ENCODE measurements at regions not wholly inside any gene's neighbourhood (a gene's known extent, or its start where the extent isn't known, plus 50 kb on each side); places are given as distances from the start of the nearest gene placed in this dataset.

DNA sequence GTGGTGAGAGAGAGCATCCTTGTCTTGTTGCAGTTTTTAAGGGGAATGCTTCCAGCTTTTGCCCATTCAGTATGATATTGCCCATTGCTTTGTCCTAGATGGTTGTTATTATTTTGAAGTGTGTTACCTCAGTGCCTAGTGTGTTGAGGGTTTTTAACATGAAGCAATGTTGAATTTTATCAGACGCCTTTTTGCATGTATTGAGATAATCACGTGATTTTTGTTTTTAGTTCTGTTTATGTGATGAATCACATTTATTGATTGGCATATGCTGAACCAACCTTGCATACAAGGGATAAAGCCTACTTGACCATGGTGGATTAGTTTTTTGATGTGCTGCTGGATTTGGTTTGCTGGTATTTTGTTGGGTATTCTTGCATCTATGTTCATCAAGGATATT, 302.3 kb upstream of the G2E3 start:
- TF ChIP-seq MAX (IDR thresholded peaks at IDR 0.05) (no peak), RCOR1 (IDR thresholded peaks at IDR 0.05; ENCODE audit: low read depth, low read length) (no peak), FOSB (CRISPR knock-in tag; IDR thresholded peaks at IDR 0.05) (no peak), NPAS2 (CRISPR knock-in tag; IDR thresholded peaks at IDR 0.05; ENCODE audit: borderline replicate concordance) (no peak), GATA3 (IDR thresholded peaks at IDR 0.05; ENCODE audit: borderline replicate concordance) (no peak), RNF2 (IDR thresholded peaks at IDR 0.05; ENCODE audit: borderline replicate concordance, low read depth) (no peak), HOXA7 (CRISPR knock-in tag; IDR thresholded peaks at IDR 0.05) (no peak), ZFP36 (IDR thresholded peaks at IDR 0.05; ENCODE audit: borderline replicate concordance, partially characterized antibody) (no peak), ZNF302 (CRISPR knock-in tag; IDR thresholded peaks at IDR 0.05) (no peak), SMC3 (IDR thresholded peaks at IDR 0.05) (no peak), CHD2 (IDR thresholded peaks at IDR 0.05; ENCODE audit: low read length, partially characterized antibody) (no peak)
- TF ChIP-seq, protein P1, sequence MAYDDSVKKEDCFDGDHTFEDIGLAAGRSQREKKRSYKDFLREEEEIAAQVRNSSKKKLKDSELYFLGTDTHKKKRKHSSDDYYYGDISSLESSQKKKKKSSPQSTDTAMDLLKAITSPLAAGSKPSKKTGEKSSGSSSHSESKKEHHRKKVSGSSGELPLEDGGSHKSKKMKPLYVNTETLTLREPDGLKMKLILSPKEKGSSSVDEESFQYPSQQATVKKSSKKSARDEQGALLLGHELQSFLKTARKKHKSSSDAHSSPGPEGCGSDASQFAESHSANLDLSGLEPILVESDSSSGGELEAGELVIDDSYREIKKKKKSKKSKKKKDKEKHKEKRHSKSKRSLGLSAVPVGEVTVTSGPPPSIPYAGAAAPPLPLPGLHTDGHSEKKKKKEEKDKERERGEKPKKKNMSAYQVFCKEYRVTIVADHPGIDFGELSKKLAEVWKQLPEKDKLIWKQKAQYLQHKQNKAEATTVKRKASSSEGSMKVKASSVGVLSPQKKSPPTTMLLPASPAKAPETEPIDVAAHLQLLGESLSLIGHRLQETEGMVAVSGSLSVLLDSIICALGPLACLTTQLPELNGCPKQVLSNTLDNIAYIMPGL (CRISPR knock-in tag; IDR thresholded peaks at IDR 0.05; ENCODE audit: borderline replicate concordance), result no peak
- DNase-seq (ENCODE audit: low read depth in 1 of 2, low spot score in 1 of 2), result no peak
- WGBS (ENCODE audit: missing lambda C conversion rate), result 37% methylated on average over 2 of the region's 2 CpGs
- no peak for FAIRE-seq
- H3K4me2 ChIP-seq, result no peak overlapping the region
- no peaks in the 10 kb centered on the region for H3K4me1 ChIP-seq
- H3K4me3 ChIP-seq, result no peak overlapping the region
- ChIA-PET POLR2A (no interaction called here), CTCF (interaction anchor here (1.1 to 2.6 kb wide), 2 partner anchors 14 to 42 kb away, joined by 3 to 16 read pairs; no protein-coding TSS in a partner anchor)
- no peak for ATAC-seq
- no peak overlapping the region for H3K27ac ChIP-seq
- no peaks in the 10 kb centered on the region for H3K9me3 ChIP-seq

- POLR2A ChIA-PET, result no interaction called here
- Histone ChIP-seq H3K9me3 (no peaks in the 10 kb centered on the region), H3K4me2 (no peak overlapping the region), H3K4me1 (no peaks in the 10 kb centered on the region), H3K4me3 (no peak overlapping the region), H3K27ac (no peak overlapping the region)
- CTCF ChIA-PET, result interaction anchor here (1.3 to 2.6 kb wide), 2 partner anchors 13 to 26 kb away, joined by 6 to 16 read pairs; no protein-coding TSS in a partner anchor
- FAIRE-seq (no peak), ATAC-seq (no peak), DNase-seq (ENCODE audit: low read depth in 1 of 2, low spot score in 1 of 2) (no peak)
- TF ChIP-seq MAZ (IDR thresholded peaks at IDR 0.05; ENCODE audit: borderline replicate concordance, low read depth, low read length), result no peak
- no peak for TF ChIP-seq RNF2 (IDR thresholded peaks at IDR 0.05; ENCODE audit: borderline replicate concordance, low read depth)
- WGBS (ENCODE audit: missing lambda C conversion rate), result 3% methylated on average over 1 of the region's 1 CpG
Observed at GRCh38 chr14:30257946-30258661, 300.9 kb upstream of the G2E3 start.

GRCh38 chr14:30260833-30261607, 297.9 kb upstream of the G2E3 start:
- WGBS (ENCODE audit: missing lambda C conversion rate), result 20% methylated on average over 9 of the region's 9 CpGs
- no peak for DNase-seq (ENCODE audit: low read depth in 1 of 2, low spot score in 1 of 2)
- H3K9me3 ChIP-seq, result no peaks in the 10 kb centered on the region
- ChIA-PET CTCF (interaction anchor here (1.3 to 2.3 kb wide), 3 partner anchors 9 to 46 kb away, joined by 5 to 14 read pairs (median 5); no protein-coding TSS in a partner anchor), POLR2A (no interaction called here)
- FAIRE-seq, result no peak
- no peak overlapping the region for H3K4me3 ChIP-seq
- no peaks in the 10 kb centered on the region for H3K4me1 ChIP-seq
- no peak overlapping the region for H3K27ac ChIP-seq
- no peak overlapping the region for H3K4me2 ChIP-seq
- no peak for ATAC-seq
- no peak for TF ChIP-seq CBX2 (IDR thresholded peaks at IDR 0.05; ENCODE audit: borderline replicate concordance, low read depth)
- TF ChIP-seq RFX5 (IDR thresholded peaks at IDR 0.05), result no peak
- TF ChIP-seq, protein P2, sequence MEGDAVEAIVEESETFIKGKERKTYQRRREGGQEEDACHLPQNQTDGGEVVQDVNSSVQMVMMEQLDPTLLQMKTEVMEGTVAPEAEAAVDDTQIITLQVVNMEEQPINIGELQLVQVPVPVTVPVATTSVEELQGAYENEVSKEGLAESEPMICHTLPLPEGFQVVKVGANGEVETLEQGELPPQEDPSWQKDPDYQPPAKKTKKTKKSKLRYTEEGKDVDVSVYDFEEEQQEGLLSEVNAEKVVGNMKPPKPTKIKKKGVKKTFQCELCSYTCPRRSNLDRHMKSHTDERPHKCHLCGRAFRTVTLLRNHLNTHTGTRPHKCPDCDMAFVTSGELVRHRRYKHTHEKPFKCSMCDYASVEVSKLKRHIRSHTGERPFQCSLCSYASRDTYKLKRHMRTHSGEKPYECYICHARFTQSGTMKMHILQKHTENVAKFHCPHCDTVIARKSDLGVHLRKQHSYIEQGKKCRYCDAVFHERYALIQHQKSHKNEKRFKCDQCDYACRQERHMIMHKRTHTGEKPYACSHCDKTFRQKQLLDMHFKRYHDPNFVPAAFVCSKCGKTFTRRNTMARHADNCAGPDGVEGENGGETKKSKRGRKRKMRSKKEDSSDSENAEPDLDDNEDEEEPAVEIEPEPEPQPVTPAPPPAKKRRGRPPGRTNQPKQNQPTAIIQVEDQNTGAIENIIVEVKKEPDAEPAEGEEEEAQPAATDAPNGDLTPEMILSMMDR (IDR thresholded peaks at IDR 0.05), result no peak
- TF ChIP-seq NR3C1 (IDR thresholded peaks at IDR 0.05), result no peak
- TF ChIP-seq POLR2A (IDR thresholded peaks at IDR 0.05; ENCODE audit: low read length), result no peak
- no peak for TF ChIP-seq FOSL2 (IDR thresholded peaks at IDR 0.05)
- no peak for TF ChIP-seq FOSL2 (CRISPR knock-in tag; IDR thresholded peaks at IDR 0.05)
- TF ChIP-seq, protein P1 (CRISPR knock-in tag; IDR thresholded peaks at IDR 0.05; ENCODE audit: borderline replicate concordance), result no peak
- TF ChIP-seq TFCP2L1 (CRISPR knock-in tag; IDR thresholded peaks at IDR 0.05), result no peak
- no peak for TF ChIP-seq NFE2L2 (conservative IDR thresholded peaks at IDR 0.05; ENCODE audit: low read length)
- no peak for TF ChIP-seq MYC (IDR thresholded peaks at IDR 0.05; ENCODE audit: borderline replicate concordance, low read length)
- TF ChIP-seq, protein P3, sequence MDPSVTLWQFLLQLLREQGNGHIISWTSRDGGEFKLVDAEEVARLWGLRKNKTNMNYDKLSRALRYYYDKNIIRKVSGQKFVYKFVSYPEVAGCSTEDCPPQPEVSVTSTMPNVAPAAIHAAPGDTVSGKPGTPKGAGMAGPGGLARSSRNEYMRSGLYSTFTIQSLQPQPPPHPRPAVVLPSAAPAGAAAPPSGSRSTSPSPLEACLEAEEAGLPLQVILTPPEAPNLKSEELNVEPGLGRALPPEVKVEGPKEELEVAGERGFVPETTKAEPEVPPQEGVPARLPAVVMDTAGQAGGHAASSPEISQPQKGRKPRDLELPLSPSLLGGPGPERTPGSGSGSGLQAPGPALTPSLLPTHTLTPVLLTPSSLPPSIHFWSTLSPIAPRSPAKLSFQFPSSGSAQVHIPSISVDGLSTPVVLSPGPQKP (IDR thresholded peaks at IDR 0.05; ENCODE audit: low read depth, low read length), result no peak
- no peak for TF ChIP-seq EHF (CRISPR knock-in tag; IDR thresholded peaks at IDR 0.05)
